ENCODE measurements at regions not wholly inside any gene's neighbourhood (a gene's known extent, or its start where the extent isn't known, plus 50 kb on each side); places are given as distances from the start of the nearest gene placed in this dataset.
A peak's percentile ranks its signal among the peaks of the same experiment; 100 is the strongest.

DNA sequence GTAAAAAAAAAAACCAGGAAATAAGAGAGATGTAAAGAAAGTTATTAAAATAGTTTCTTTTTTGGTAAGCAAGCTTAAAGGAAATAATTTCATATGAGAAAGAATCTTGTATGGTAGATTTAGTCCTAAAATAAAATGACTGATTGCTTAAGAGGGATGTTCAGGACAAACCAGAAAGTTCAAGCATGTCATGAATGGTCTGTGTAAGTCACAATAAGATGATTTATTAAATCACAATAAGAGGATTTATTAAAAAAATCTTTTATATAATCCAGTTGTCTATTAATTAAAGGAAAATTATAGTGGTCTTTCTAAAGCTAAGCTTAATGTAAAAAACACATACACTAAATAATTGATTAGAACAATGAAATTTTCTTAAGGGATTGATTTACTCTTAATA lies 91.8 kb upstream of the OR13F1 start:
- Histone ChIP-seq H3K27me3 (no peaks in the 10 kb centered on the region), H3K27ac (no peak overlapping the region), H3K36me3 (no peaks in the 10 kb centered on the region), H3K9me3 (no peaks in the 10 kb centered on the region), H3K4me3 (no peak overlapping the region), H3K4me1 (no peaks in the 10 kb centered on the region)
- TF ChIP-seq, protein P1, sequence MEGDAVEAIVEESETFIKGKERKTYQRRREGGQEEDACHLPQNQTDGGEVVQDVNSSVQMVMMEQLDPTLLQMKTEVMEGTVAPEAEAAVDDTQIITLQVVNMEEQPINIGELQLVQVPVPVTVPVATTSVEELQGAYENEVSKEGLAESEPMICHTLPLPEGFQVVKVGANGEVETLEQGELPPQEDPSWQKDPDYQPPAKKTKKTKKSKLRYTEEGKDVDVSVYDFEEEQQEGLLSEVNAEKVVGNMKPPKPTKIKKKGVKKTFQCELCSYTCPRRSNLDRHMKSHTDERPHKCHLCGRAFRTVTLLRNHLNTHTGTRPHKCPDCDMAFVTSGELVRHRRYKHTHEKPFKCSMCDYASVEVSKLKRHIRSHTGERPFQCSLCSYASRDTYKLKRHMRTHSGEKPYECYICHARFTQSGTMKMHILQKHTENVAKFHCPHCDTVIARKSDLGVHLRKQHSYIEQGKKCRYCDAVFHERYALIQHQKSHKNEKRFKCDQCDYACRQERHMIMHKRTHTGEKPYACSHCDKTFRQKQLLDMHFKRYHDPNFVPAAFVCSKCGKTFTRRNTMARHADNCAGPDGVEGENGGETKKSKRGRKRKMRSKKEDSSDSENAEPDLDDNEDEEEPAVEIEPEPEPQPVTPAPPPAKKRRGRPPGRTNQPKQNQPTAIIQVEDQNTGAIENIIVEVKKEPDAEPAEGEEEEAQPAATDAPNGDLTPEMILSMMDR (IDR thresholded peaks at IDR 0.05) = no peak
- no peak for DNase-seq
- no peak for ATAC-seq
- intact Hi-C loops (cut with DNase I) = no loop called here

DNA sequence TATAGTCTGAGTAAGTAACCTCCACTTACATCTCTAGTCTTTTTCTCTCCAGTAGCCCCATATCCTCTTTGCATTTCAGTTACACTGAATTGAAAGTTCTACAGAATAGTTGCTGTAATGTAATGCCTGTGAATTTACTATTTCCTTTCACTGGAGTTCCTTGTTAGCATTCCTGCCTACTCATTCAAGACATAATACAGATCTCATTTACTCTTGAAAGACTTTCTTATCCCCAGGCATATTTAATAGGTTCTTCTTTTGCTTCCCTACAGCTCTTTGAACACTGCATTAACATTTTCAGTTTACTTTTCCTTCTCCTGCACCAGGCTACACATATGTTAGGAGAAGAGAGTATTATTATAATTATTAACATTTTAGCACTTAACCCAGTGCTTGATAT lies 87.6 kb upstream of the OR13F1 start:
- TF ChIP-seq, protein P1 (IDR thresholded peaks at IDR 0.05) = no peak
- H3K4me3 ChIP-seq = no peak overlapping the region
- ATAC-seq = no peak
- DNase-seq = no peak
- no peaks in the 10 kb centered on the region for H3K36me3 ChIP-seq
- no peaks in the 10 kb centered on the region for H3K27me3 ChIP-seq
- intact Hi-C loops (cut with DNase I) = no loop called here
- H3K4me1 ChIP-seq = no peaks in the 10 kb centered on the region
- no peaks in the 10 kb centered on the region for H3K9me3 ChIP-seq
- H3K27ac ChIP-seq = no peak overlapping the region

DNA sequence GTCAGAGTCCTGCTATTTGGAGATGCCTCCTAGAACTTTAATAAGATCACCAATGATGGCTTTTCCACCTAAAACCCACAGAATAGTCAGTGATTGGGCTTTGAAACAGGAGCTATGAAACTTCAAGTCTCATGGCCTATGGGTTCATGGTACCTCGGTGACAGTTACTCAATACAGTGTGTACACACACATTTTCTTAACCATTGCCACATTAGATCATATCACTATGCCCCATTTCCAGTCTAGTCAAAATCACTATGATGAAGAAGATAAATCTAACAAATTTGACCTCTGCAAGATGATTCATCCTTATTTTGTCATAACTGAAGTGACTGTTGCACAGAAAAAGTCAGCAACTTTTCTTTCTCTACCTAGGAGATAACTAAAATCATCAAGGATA lies 86.8 kb upstream of the OR13F1 start:
- H3K9me3 ChIP-seq = no peaks in the 10 kb centered on the region
- no peak overlapping the region for H3K27ac ChIP-seq
- ATAC-seq (no peak), DNase-seq (no peak)
- H3K4me3 ChIP-seq = no peak overlapping the region
- H3K27me3 ChIP-seq = no peaks in the 10 kb centered on the region
- H3K4me1 ChIP-seq = no peaks in the 10 kb centered on the region
- intact Hi-C loops (cut with DNase I) = no loop called here
- H3K36me3 ChIP-seq = no peaks in the 10 kb centered on the region
- TF ChIP-seq, protein P1 (IDR thresholded peaks at IDR 0.05) = no peak

DNA sequence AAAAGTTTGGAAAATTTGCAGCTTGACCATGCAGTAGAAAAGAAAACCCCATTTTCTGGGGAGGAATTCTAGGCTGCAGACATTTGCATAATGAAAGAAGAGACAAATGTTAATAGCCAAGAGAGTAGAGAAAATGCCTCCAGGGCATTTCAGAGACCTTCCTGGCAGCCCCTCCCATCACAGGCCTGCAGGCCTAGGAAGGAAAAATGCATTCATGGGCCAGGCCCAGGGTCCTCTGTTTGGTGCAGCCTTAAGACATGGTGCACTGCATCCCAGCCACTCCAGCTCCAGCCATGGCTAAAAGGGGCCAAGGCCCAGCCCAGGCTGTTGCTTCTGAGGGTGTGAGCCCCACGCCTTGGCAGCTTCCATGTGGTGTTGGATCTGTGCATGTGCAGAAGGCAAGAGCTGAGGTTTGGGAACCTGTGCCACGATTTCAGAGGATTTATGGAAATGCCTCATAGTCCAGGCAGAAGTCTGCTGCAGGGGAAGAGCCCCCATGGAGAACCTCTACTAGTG lies 75.0 kb upstream of the OR13F1 start:
- DNase-seq = peak; percentile 18
- TF ChIP-seq, protein P1 (IDR thresholded peaks at IDR 0.05) = no peak
- ATAC-seq = no peak
- intact Hi-C loops (cut with DNase I) = no loop called here
- Histone ChIP-seq H3K36me3 (no peaks in the 10 kb centered on the region), H3K4me3 (no peak overlapping the region), H3K27ac (no peak overlapping the region), H3K27me3 (no peaks in the 10 kb centered on the region), H3K9me3 (peaks cover 7% of the 10 kb centered on the region), H3K4me1 (no peaks in the 10 kb centered on the region)

DNA sequence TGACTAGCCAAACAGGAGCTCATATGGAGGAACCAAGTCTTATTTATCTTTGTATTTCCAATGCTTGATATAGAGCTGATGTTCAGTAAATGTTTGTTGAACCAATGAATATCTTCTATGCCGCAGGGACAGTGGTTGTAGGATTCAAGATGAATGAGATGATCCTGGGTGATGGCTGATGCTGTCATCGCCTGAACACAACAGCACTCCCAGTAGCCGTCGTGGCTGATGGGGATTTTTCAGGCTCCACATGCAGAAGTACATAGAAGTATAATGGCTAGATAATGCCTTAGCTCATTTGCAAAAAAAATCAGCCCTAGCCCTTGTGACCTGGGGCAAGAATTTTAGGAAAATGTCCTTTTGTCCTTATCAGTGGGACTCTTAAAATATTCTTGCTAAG lies 69.0 kb upstream of the OR13F1 start:
- DNase-seq = no peak
- intact Hi-C loops (cut with DNase I) = no loop called here
- TF ChIP-seq, protein P1 (IDR thresholded peaks at IDR 0.05) = no peak
- H3K36me3 ChIP-seq = no peaks in the 10 kb centered on the region
- H3K4me3 ChIP-seq = no peak overlapping the region
- no peaks in the 10 kb centered on the region for H3K27me3 ChIP-seq
- ATAC-seq = no peak
- no peaks in the 10 kb centered on the region for H3K4me1 ChIP-seq
- H3K27ac ChIP-seq = no peak overlapping the region
- peaks cover 4% of the 10 kb centered on the region for H3K9me3 ChIP-seq

DNA sequence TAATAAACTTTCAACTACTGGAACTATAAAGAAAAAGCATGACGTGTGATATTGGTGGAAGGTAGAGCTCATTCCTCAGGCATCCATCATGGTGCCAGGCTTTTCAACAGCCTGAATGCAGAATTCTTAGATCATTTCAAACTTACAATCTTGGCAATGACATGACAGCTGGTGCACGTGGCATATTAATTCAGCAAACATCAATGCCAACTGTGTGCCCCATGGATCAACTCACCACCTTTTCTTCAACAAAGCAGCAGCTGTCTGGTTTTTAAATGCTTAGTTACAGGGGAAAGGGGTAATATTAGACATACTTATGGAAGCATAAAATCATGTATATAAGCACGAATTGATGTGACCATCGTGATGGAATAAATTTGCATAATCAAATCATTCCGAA lies 56.0 kb upstream of the OR13F1 start:
- Histone ChIP-seq H3K4me3 (no peak overlapping the region), H3K36me3 (no peaks in the 10 kb centered on the region), H3K27ac (no peak overlapping the region), H3K27me3 (no peaks in the 10 kb centered on the region), H3K9me3 (no peaks in the 10 kb centered on the region), H3K4me1 (no peaks in the 10 kb centered on the region)
- DNase-seq (no peak), ATAC-seq (no peak)
- intact Hi-C loops (cut with DNase I) = no loop called here
- TF ChIP-seq, protein P1 (IDR thresholded peaks at IDR 0.05) = no peak
